Adrenal gland (tissue), 9 donors: ENCODE measurements at regions not wholly inside any gene's neighbourhood (a gene's known extent, or its start where the extent isn't known, plus 50 kb on each side); places are given as distances from the start of the nearest gene placed in this dataset.
"Not testable (repeated sequence)": the region's sequence is repeated elsewhere in the genome, so short reads cannot be mapped to it uniquely, and the experiment has no call there.

Source experiments
- DNase-seq, 7 donors: peaks; one replicate each; pipeline ENCODE4 v3.0.0-alpha.2; 2019 to 2020
- H3K27ac ChIP-seq, 5 donors: fragments of 200-600 bp; sonication (generic) in 4 of 5; 1 replicate in 3 of 5; 2 replicates in 2 of 5; pipeline versions ENCODE4 v1.5.1 to v1.8.0; 2016 to 2020; ENCODE audit warnings: mild to moderate bottlenecking in 1 of 5
- H3K27me3 ChIP-seq: fragments of 200-600 bp; 2 replicates; pipeline ENCODE4 v1.8.0; 2021
- H3K36me3 ChIP-seq, 2 donors: fragments of 200-600 bp; replicated peaks in 1 of 2; 1 replicate in 1 of 2; 2 replicates in 1 of 2; pipeline versions ENCODE4 v1.5.1 to v1.8.0; 2018 to 2022
- H3K4me1 ChIP-seq, 2 donors: fragments of 200-600 bp; replicated peaks in 1 of 2; 1 replicate in 1 of 2; 2 replicates in 1 of 2; pipeline versions ENCODE4 v1.5.1 to v1.8.0; 2018 to 2021
- H3K4me3 ChIP-seq, 4 donors: fragments of 200-600 bp; sonication (generic) in 3 of 4; one replicate each; pipeline ENCODE4 v1.5.1; 2016 to 2018
- H3K9me3 ChIP-seq, 3 donors: fragments of 200-600 bp; sonication (generic) in 1 of 3; replicated peaks in 1 of 3; 1 replicate in 2 of 3; 2 replicates in 1 of 3; pipeline versions ENCODE4 v1.5.1 to v1.8.0; 2016 to 2021
- POLR2A ChIP-seq, 2 donors: fragments of 450-650 bp; IDR thresholded peaks; one replicate each; pipeline ENCODE4 v1.6.1; 2017; ENCODE audit warnings: antibody characterized with exemption in 2 of 2, mild to moderate bottlenecking in 2 of 2, moderate library complexity in 1 of 2
- WGBS, 4 donors: extraction: QIAGEN DNeasy Blood & Tissue Kit in 2 of 4; methylation state at CpG; one replicate each; pipeline versions ENCODE4 v1.1.5 to v1.1.7; 2013 to 2017; 5-methylcytosine and 5-hydroxymethylcytosine counted together
- intact Hi-C, 2 donors: fragments of 100-400 bp; cut with DNase I; formaldehyde crosslinking; loops; one replicate each; pipeline versions ENCODE4 v1.14.1 to v1.15.0; 2022 to 2023
- donor health status: healthy with polysubstance abuse.
- donor health status: Bipolar disorder and iron deficiency.
- donor health status: DM: yes; HTN: yes; CAD: no.
- donor health status: DM: no; HTN: no; CAD: no.
- donor health status: DM: no; HTN: no; CAD: no.

- WGBS, 4 donors: 56% methylated on average over 9 of the region's 42 CpGs; no CpG with 5 or more reads in 3 of the 4 donors
- DNase-seq: peak in 2 of 7 donors; percentile 4 to 6
- H3K4me1 ChIP-seq, H3K36me3 ChIP-seq, H3K27ac ChIP-seq, intact Hi-C loops, H3K9me3 ChIP-seq, H3K27me3 ChIP-seq, H3K4me3 ChIP-seq: not testable (repeated sequence)
These were observed 80.8 kb downstream of the POTEB2 start for GRCh38 chr15:20785151-20785936.

GRCh38 chr15:20783598-20784184 is 82.4 kb downstream of the POTEB2 start:
- H3K4me3 ChIP-seq, intact Hi-C loops, H3K27ac ChIP-seq, H3K9me3 ChIP-seq, H3K27me3 ChIP-seq, H3K36me3 ChIP-seq, H3K4me1 ChIP-seq: not testable (repeated sequence)
- 15% methylated on average over 10 of the region's 36 CpGs; no CpG with 5 or more reads in 3 of the 4 donors for WGBS, 4 donors
- DNase-seq: peak in 1 of 7 donors; percentile 31

GRCh38 chr15:20775412-20775811 is 90.7 kb downstream of the POTEB2 start:
- DNase-seq, H3K36me3 ChIP-seq, H3K27ac ChIP-seq, H3K9me3 ChIP-seq, H3K27me3 ChIP-seq, H3K4me3 ChIP-seq, H3K4me1 ChIP-seq, intact Hi-C loops: not testable (repeated sequence)
- no CpG with 5 or more reads among the region's 41 CpGs for WGBS, 4 donors

- H3K9me3 ChIP-seq, H3K27me3 ChIP-seq, intact Hi-C loops, H3K36me3 ChIP-seq, H3K27ac ChIP-seq, H3K4me3 ChIP-seq, H3K4me1 ChIP-seq, DNase-seq: not testable (repeated sequence)
- no CpG with 5 or more reads among the region's 2 CpGs for WGBS, 4 donors
These were observed 98.2 kb downstream of the POTEB2 start for GRCh38 chr15:20767943-20768342.

GRCh38 chr15:20762422-20762821 is 103.7 kb downstream of the POTEB2 start:
- H3K27ac ChIP-seq, H3K4me1 ChIP-seq, H3K27me3 ChIP-seq, H3K36me3 ChIP-seq, intact Hi-C loops, DNase-seq, H3K4me3 ChIP-seq, H3K9me3 ChIP-seq: not testable (repeated sequence)
- WGBS, 4 donors: 63 to 78% (median 75%) methylated on average over 2 to 3 of the region's 3 CpGs; no CpG with 5 or more reads in 1 of the 4 donors

GRCh38 chr15:20756440-20756839 is 109.7 kb downstream of the POTEB2 start:
- H3K4me3 ChIP-seq, H3K27ac ChIP-seq, intact Hi-C loops, H3K4me1 ChIP-seq, H3K36me3 ChIP-seq, DNase-seq, H3K9me3 ChIP-seq, H3K27me3 ChIP-seq: not testable (repeated sequence)
- WGBS, 4 donors: no CpG with 5 or more reads among the region's 10 CpGs

- H3K27ac ChIP-seq, H3K4me1 ChIP-seq, H3K27me3 ChIP-seq, H3K36me3 ChIP-seq, intact Hi-C loops, H3K4me3 ChIP-seq, H3K9me3 ChIP-seq: not testable (repeated sequence)
- DNase-seq: peak in 3 of 7 donors; percentile 36 to 73 (median 46)
- TF ChIP-seq POLR2A (IDR thresholded peaks at IDR 0.05): peak in 1 of 2 donors; percentile 28
- WGBS, 4 donors: 5% methylated on average over 4 of the region's 65 CpGs; no CpG with 5 or more reads in 3 of the 4 donors
These were observed 110.3 kb downstream of the POTEB2 start for GRCh38 chr15:20755665-20756398.

- intact Hi-C loops, DNase-seq, H3K4me1 ChIP-seq, H3K36me3 ChIP-seq, H3K9me3 ChIP-seq, H3K27me3 ChIP-seq, H3K4me3 ChIP-seq, H3K27ac ChIP-seq: not testable (repeated sequence)
- 25 to 40% (median 35%) methylated on average over 1 of the region's 1 CpG for WGBS, 4 donors
These were observed 132.6 kb downstream of the POTEB2 start for GRCh38 chr15:20733493-20733892.
